IMR-90 (cell line): ENCODE measurements at regions not wholly inside any gene's neighbourhood (a gene's known extent, or its start where the extent isn't known, plus 50 kb on each side); places are given as distances from the start of the nearest gene placed in this dataset.

ENCODE experiments used
- ATAC-seq: fragments of 200-7000 bp; cut with Tn5 transposase; 2 replicates; pipeline ENCODE4 v1.9.1; 2020; ENCODE audit warnings: low read depth, mild to moderate bottlenecking, moderate library complexity
- BruUV-seq: library from RNA; stranded (reverse); fragments of 400-500 nt; replicated peaks from 2 replicates; lab custom pipeline; 2021; lab: Mats Ljungman, UMichigan
- CTCF ChIA-PET: fragments of 300-600 bp; formaldehyde crosslinking; extraction: SDS; loops from one replicate; lab custom pipeline; 2021; ENCODE audit warnings: antibody characterized with exemption; lab: Yijun Ruan, JAX
- POLR2A ChIA-PET: fragments of 300-600 bp; sonication (Branson Sonifier 250); formaldehyde crosslinking; loops from one replicate; lab custom pipeline; 2022; ENCODE audit warnings: antibody characterized with exemption; ENCODE audit not compliant: unreplicated experiment; lab: Charles Lee
- DNase-seq: peaks from one replicate; pipeline ENCODE4 v3.0.0; 2013
- H2AFZ ChIP-seq: replicated peaks from 2 replicates; pipeline ENCODE3; 2013; ENCODE audit warnings: low read length, mild to moderate bottlenecking; ENCODE audit not compliant: poor library complexity
- H2AK5ac ChIP-seq: 2 replicates; pipeline ENCODE4 v1.6.1; 2013; ENCODE audit warnings: low read depth, low read length, inconsistent platforms
- H2AK9ac ChIP-seq: replicated peaks from 2 replicates; pipeline ENCODE3; 2013; ENCODE audit warnings: mild to moderate bottlenecking, low read depth, low read length, moderate library complexity; ENCODE audit not compliant: poor library complexity
- H2BK120ac ChIP-seq: 2 replicates; pipeline ENCODE4 v1.6.1; 2013; ENCODE audit warnings: low read depth, low read length, inconsistent platforms
- H2BK15ac ChIP-seq: 3 replicates; pipeline ENCODE4 v1.6.1; 2013; ENCODE audit warnings: low read depth, low read length, inconsistent platforms
- H2BK20ac ChIP-seq: 2 replicates; pipeline ENCODE4 v1.6.1; 2013; ENCODE audit warnings: low read depth, mild to moderate bottlenecking, inconsistent platforms, low read length, moderate library complexity
- H2BK5ac ChIP-seq: 2 replicates; pipeline ENCODE4 v1.6.1; 2013; ENCODE audit warnings: mild to moderate bottlenecking, low read depth, low read length, inconsistent platforms; ENCODE audit not compliant: poor library complexity, severe bottlenecking
- H3K14ac ChIP-seq: replicated peaks from 2 replicates; pipeline ENCODE4 v1.6.1; 2013; ENCODE audit warnings: low read depth, low read length, inconsistent platforms
- H3K18ac ChIP-seq: 2 replicates; pipeline ENCODE4 v1.6.1; 2013; ENCODE audit warnings: low read depth, low read length, control low read depth
- H3K23ac ChIP-seq: 2 replicates; pipeline ENCODE4 v1.6.1; 2013; ENCODE audit warnings: low read depth, low read length, inconsistent platforms
- H3K27ac ChIP-seq: 2 replicates; pipeline ENCODE4 v1.5.1; 2013; ENCODE audit warnings: mild to moderate bottlenecking, control low read depth, low read length; ENCODE audit not compliant: insufficient read depth
- H3K27me3 ChIP-seq: 2 replicates; pipeline ENCODE4 v1.6.1; 2013; ENCODE audit warnings: low read length; ENCODE audit not compliant: control insufficient read depth, insufficient read depth
- H3K36me3 ChIP-seq: 2 replicates; pipeline ENCODE4 v1.6.1; 2013; ENCODE audit warnings: low read length, mixed read lengths; ENCODE audit not compliant: control insufficient read depth, insufficient read depth
- H3K4ac ChIP-seq: 2 replicates; pipeline ENCODE4 v1.6.1; 2013; ENCODE audit warnings: low read depth, low read length, inconsistent platforms
- H3K4me1 ChIP-seq: 2 replicates; pipeline ENCODE4 v1.6.1; 2013; ENCODE audit warnings: low read length, mixed read lengths; ENCODE audit not compliant: control insufficient read depth, insufficient read depth
- H3K4me2 ChIP-seq: 2 replicates; pipeline ENCODE4 v1.6.1; 2013; ENCODE audit warnings: low read depth, mild to moderate bottlenecking, control low read depth, low read length, moderate library complexity
- H3K4me3 ChIP-seq: 2 replicates; pipeline ENCODE4 v1.5.1; 2013; ENCODE audit warnings: low read depth, mild to moderate bottlenecking, control low read depth, low read length, moderate library complexity; ENCODE audit not compliant: insufficient read depth
- H3K56ac ChIP-seq: 2 replicates; pipeline ENCODE4 v1.6.1; 2013; ENCODE audit warnings: low read length, inconsistent platforms; ENCODE audit not compliant: insufficient read depth; ENCODE audit errors: extremely low read depth
- H3K79me1 ChIP-seq, 2 experiments: 2 replicates each; pipeline ENCODE4 v1.6.1; 2013; ENCODE audit warnings: low read length in 2 of 2, inconsistent platforms in 1 of 2, low read depth in 1 of 2
- H3K9ac ChIP-seq: 2 replicates; pipeline ENCODE4 v1.6.1; 2013; ENCODE audit warnings: low read depth, low read length, control low read depth
- H3K9me1 ChIP-seq: 2 replicates; pipeline ENCODE4 v1.6.1; 2013; ENCODE audit warnings: low read length, inconsistent platforms; ENCODE audit not compliant: insufficient read depth
- H3K9me3 ChIP-seq: 2 replicates; pipeline ENCODE4 v1.6.1; 2013; ENCODE audit warnings: low read length; ENCODE audit not compliant: control insufficient read depth, insufficient read depth
- H4K20me1 ChIP-seq: 2 replicates; pipeline ENCODE4 v1.6.1; 2013; ENCODE audit warnings: low read length, inconsistent platforms; ENCODE audit not compliant: insufficient read depth
- H4K5ac ChIP-seq: 2 replicates; pipeline ENCODE4 v1.6.1; 2013; ENCODE audit warnings: mild to moderate bottlenecking, low read depth, low read length, control low read depth
- H4K8ac ChIP-seq, 2 experiments: 2 replicates each; pipeline ENCODE4 v1.6.1; 2013; ENCODE audit warnings: low read depth in 2 of 2, low read length in 2 of 2, control low read depth in 1 of 2, inconsistent platforms in 1 of 2
- H4K91ac ChIP-seq: 2 replicates; pipeline ENCODE4 v1.6.1; 2013; ENCODE audit warnings: low read depth, low read length, inconsistent platforms; ENCODE audit not compliant: insufficient read depth
- BHLHE40 ChIP-seq: fragments of 150-350 bp; IDR thresholded peaks from 2 replicates; pipeline ENCODE4 v1.6.1; 2016; ENCODE audit warnings: mild to moderate bottlenecking, low read depth, low read length
- CEBPB ChIP-seq: IDR thresholded peaks from 2 replicates; pipeline ENCODE4 v1.6.1; 2012; ENCODE audit warnings: low read depth, low read length, improper control_type of control experiment
- CHD1 ChIP-seq: IDR thresholded peaks from 2 replicates; pipeline ENCODE4 v1.6.1; 2012; ENCODE audit warnings: low read depth, low read length, improper control_type of control experiment
- CTCF ChIP-seq: conservative IDR thresholded peaks from 2 replicates; pipeline ENCODE4 v1.5.1; 2012; ENCODE audit warnings: mild to moderate bottlenecking, low read depth, low read length, improper control_type of control experiment
- ELK1 ChIP-seq: fragments of 150-350 bp; IDR thresholded peaks from 2 replicates; pipeline ENCODE4 v1.6.1; 2016; ENCODE audit warnings: low read depth, mild to moderate bottlenecking, low read length, moderate library complexity, borderline replicate concordance
- FOS ChIP-seq: fragments of 150-350 bp; IDR thresholded peaks from 2 replicates; pipeline ENCODE4 v1.6.1; 2016; ENCODE audit warnings: low read depth, low read length
- MAFK ChIP-seq: IDR thresholded peaks from 2 replicates; pipeline ENCODE4 v1.6.1; 2012; ENCODE audit warnings: low read depth, low read length, improper control_type of control experiment
- MAZ ChIP-seq: IDR thresholded peaks from 2 replicates; pipeline ENCODE4 v1.6.1; 2012; ENCODE audit warnings: low read depth, mild to moderate bottlenecking, low read length, improper control_type of control experiment, moderate library complexity, borderline replicate concordance
- MXI1 ChIP-seq: IDR thresholded peaks from 2 replicates; pipeline ENCODE4 v1.6.1; 2012; ENCODE audit warnings: low read depth, mild to moderate bottlenecking, low read length, moderate library complexity, borderline replicate concordance
- NFE2L2 ChIP-seq: fragments of 150-350 bp; IDR thresholded peaks from 2 replicates; pipeline ENCODE4 v1.6.1; 2016; ENCODE audit warnings: low read depth, mild to moderate bottlenecking, low read length
- POLR2A ChIP-seq: IDR thresholded peaks from 2 replicates; pipeline ENCODE4 v1.6.1; 2012; ENCODE audit warnings: mild to moderate bottlenecking, low read depth, low read length
- RAD21 ChIP-seq: IDR thresholded peaks from 2 replicates; pipeline ENCODE4 v1.6.1; 2012; ENCODE audit warnings: low read length, improper control_type of control experiment
- RCOR1 ChIP-seq: IDR thresholded peaks from 2 replicates; pipeline ENCODE4 v1.6.1; 2012; ENCODE audit warnings: mild to moderate bottlenecking, low read length, improper control_type of control experiment; ENCODE audit not compliant: insufficient replicate concordance
- RFX5 ChIP-seq: IDR thresholded peaks from 2 replicates; pipeline ENCODE4 v1.8.0; 2012; ENCODE audit warnings: low read depth, mild to moderate bottlenecking, low read length, moderate library complexity
- SMC3 ChIP-seq: fragments of 150-350 bp; IDR thresholded peaks from 2 replicates; pipeline ENCODE4 v1.6.1; 2016; ENCODE audit warnings: low read depth, mild to moderate bottlenecking, antibody characterized with exemption, low read length, moderate library complexity
- USF2 ChIP-seq: fragments of 150-350 bp; IDR thresholded peaks from 2 replicates; pipeline ENCODE4 v1.6.1; 2017; ENCODE audit warnings: mild to moderate bottlenecking, antibody characterized with exemption, low read length, low read depth
- WGBS, 2 experiments: methylation state at CpG; one replicate each; pipeline versions ENCODE4 v1.1.5 to v1.1.7; 2013; ENCODE audit warnings: missing lambda C conversion rate in 2 of 2; ENCODE audit not compliant: insufficient read length in 1 of 2; ENCODE audit errors: extremely low coverage in 2 of 2; 5-methylcytosine and 5-hydroxymethylcytosine counted together
- dilution Hi-C: fragments of 300-500 bp; cut with HindIII; formaldehyde crosslinking; loops from one replicate; pipeline ENCODE4 v1.14.3; 2018; ENCODE audit warnings: low sequenced_read_pairs; ENCODE audit not compliant: unreplicated experiment
- in situ Hi-C: fragments of 300-500 bp; cut with MboI; formaldehyde crosslinking; loops from 3 replicates; pipeline ENCODE4 v1.14.3; 2019; ENCODE audit warnings: low sequenced_read_pairs, inconsistent platforms, mixed read lengths
- intact Hi-C: fragments of 100-400 bp; cut with micrococcal nuclease; formaldehyde crosslinking; loops from 2 replicates; pipeline ENCODE4 v1.10.0; 2022

GRCh38 chr3:89974903-89975519, 867.6 kb downstream of the EPHA3 start:
- WGBS, 2 experiments = 25% methylated on average over 2 of the region's 5 CpGs; no CpG with 5 or more reads in 1 of the 2 experiments

More at GRCh38 chr3:89974903-89975519, 867.6 kb downstream of the EPHA3 start:
- Histone ChIP-seq H2BK20ac (no peak overlapping the region), H2BK5ac (no peak overlapping the region), H3K9ac (no peak overlapping the region), H3K9me3 (no peaks in the 10 kb centered on the region), H3K4me1 (no peaks in the 10 kb centered on the region), H4K20me1 (no peaks in the 10 kb centered on the region), H3K9me1 (no peaks in the 10 kb centered on the region), H2BK120ac (no peak overlapping the region), H3K4me2 (no peak overlapping the region), H3K14ac (no peak overlapping the region), H2BK15ac (no peak overlapping the region), H2AFZ (no peak overlapping the region), H3K36me3 (no peaks in the 10 kb centered on the region), H4K8ac (no peak overlapping the region), H3K27ac (no peak overlapping the region), H3K27me3 (no peaks in the 10 kb centered on the region), H3K4me3 (no peak overlapping the region), H3K4ac (no peak overlapping the region), H3K18ac (no peak overlapping the region), H3K56ac (no peak overlapping the region), H4K5ac (no peak overlapping the region), H4K91ac (no peak overlapping the region), H2AK9ac (no peak overlapping the region), H2AK5ac (no peak overlapping the region), H3K23ac (no peak overlapping the region), H3K79me1 (no peaks in the 10 kb centered on the region)
- intact Hi-C loops = no loop called here
- ChIA-PET CTCF (no interaction called here), POLR2A (no interaction called here)
- BruUV-seq = no TSS peak
- no peak for DNase-seq
- TF ChIP-seq RCOR1 (no peak), MAZ (no peak), ELK1 (no peak), USF2 (no peak), MXI1 (no peak), RAD21 (no peak), SMC3 (no peak), MAFK (no peak), NFE2L2 (no peak), BHLHE40 (no peak), CHD1 (no peak), RFX5 (no peak), CTCF (no peak), FOS (no peak), POLR2A (no peak), CEBPB (no peak)
- in situ Hi-C loops = no loop called here
- dilution Hi-C loops = no loop called here
- ATAC-seq = no peak
